GM12891 (cell line): ENCODE measurements at regions not wholly inside any gene's neighbourhood (a gene's known extent, or its start where the extent isn't known, plus 50 kb on each side); places are given as distances from the start of the nearest gene placed in this dataset.

Experiments
- DNase-seq: peaks from one replicate; pipeline ENCODE4 v3.0.0; 2011; ENCODE audit warnings: low spot score; ENCODE audit not compliant: insufficient read length
- FAIRE-seq: peaks from 2 replicates; lab custom pipeline; 2011; peaks lifted over from hg19 to GRCh38; lab: Jason Lieb, UNC
- PAX5 ChIP-seq: IDR thresholded peaks from 2 replicates; pipeline ENCODE4 v1.6.1; 2011; ENCODE audit warnings: low read length, moderate library complexity, mild to moderate bottlenecking; ENCODE audit not compliant: insufficient read depth, severe bottlenecking
- POLR2A ChIP-seq: IDR thresholded peaks from 2 replicates; pipeline ENCODE4 v1.6.1; 2011; ENCODE audit warnings: low read depth, low read length, control low read depth
- POLR2AphosphoS5 ChIP-seq: IDR thresholded peaks from 2 replicates; pipeline ENCODE4 v1.6.1; 2011; ENCODE audit warnings: low read depth, low read length, control low read depth
- POU2F2 ChIP-seq: IDR thresholded peaks from 2 replicates; pipeline ENCODE4 v1.6.1; 2011; ENCODE audit warnings: low read depth, mild to moderate bottlenecking, control low read depth, low read length, moderate library complexity
- SPI1 ChIP-seq: IDR thresholded peaks from 2 replicates; pipeline ENCODE4 v1.6.1; 2011; ENCODE audit warnings: low read depth, low read length, control low read depth
- TAF1 ChIP-seq: IDR thresholded peaks from 2 replicates; pipeline ENCODE4 v1.6.1; 2011; ENCODE audit warnings: low read depth, low read length, control low read depth

- DNase-seq: no peak
- no peak for FAIRE-seq
- TF ChIP-seq SPI1 (no peak), TAF1 (no peak), POLR2AphosphoS5 (no peak), POU2F2 (no peak), POLR2A (no peak), PAX5 (no peak)
Observed at GRCh38 chr2:147231081-147231480, 613.7 kb upstream of the ACVR2A start.

GRCh38 chr2:147227313-147227712 lies 617.5 kb upstream of the ACVR2A start:
- DNase-seq (no peak), FAIRE-seq (no peak)
- TF ChIP-seq SPI1 (peak; percentile 78), POLR2A (no peak), TAF1 (no peak)

- FAIRE-seq (no peak), DNase-seq (no peak)
- no peak for TF ChIP-seq POU2F2
- no peak for TF ChIP-seq TAF1
- TF ChIP-seq PAX5: no peak
- TF ChIP-seq SPI1: no peak
- TF ChIP-seq POLR2AphosphoS5: no peak
- TF ChIP-seq POLR2A: no peak
Observed at GRCh38 chr2:147224070-147224469, 620.8 kb upstream of the ACVR2A start.

GRCh38 chr2:147223553-147224060 lies 621.2 kb upstream of the ACVR2A start:
- no peak for TF ChIP-seq SPI1
- TF ChIP-seq POLR2AphosphoS5: no peak
- no peak for TF ChIP-seq PAX5
- TF ChIP-seq POU2F2: no peak
- TF ChIP-seq POLR2A: no peak
- no peak for TF ChIP-seq TAF1
- FAIRE-seq (no peak), DNase-seq (no peak)

- TF ChIP-seq POLR2AphosphoS5: no peak
- no peak for TF ChIP-seq TAF1
- TF ChIP-seq POLR2A: no peak
- TF ChIP-seq POU2F2: no peak
- no peak for TF ChIP-seq PAX5
- TF ChIP-seq SPI1: no peak
- no peak for FAIRE-seq
- DNase-seq: no peak
Observed at GRCh38 chr2:147223119-147223518, 621.7 kb upstream of the ACVR2A start.

- DNase-seq: no peak
- TF ChIP-seq PAX5 (no peak), SPI1 (peak; percentile 77)
- no peak for FAIRE-seq
Observed at GRCh38 chr2:147222506-147222905, 622.3 kb upstream of the ACVR2A start.

- TF ChIP-seq POU2F2 (no peak), SPI1 (no peak), PAX5 (no peak), POLR2A (no peak), POLR2AphosphoS5 (no peak), TAF1 (no peak)
- FAIRE-seq: no peak
- DNase-seq: no peak
Observed at GRCh38 chr2:147214914-147215313, 629.9 kb upstream of the ACVR2A start.

- TF ChIP-seq POLR2A: no peak
- no peak for TF ChIP-seq TAF1
- no peak for TF ChIP-seq POLR2AphosphoS5
- TF ChIP-seq POU2F2: no peak
- TF ChIP-seq PAX5: no peak
- no peak for TF ChIP-seq SPI1
- no peak for FAIRE-seq
Observed at GRCh38 chr2:147211484-147211883, 633.3 kb upstream of the ACVR2A start.

GRCh38 chr2:147204102-147204501 lies 640.7 kb upstream of the ACVR2A start:
- TF ChIP-seq POU2F2: no peak
- no peak for TF ChIP-seq POLR2AphosphoS5
- TF ChIP-seq POLR2A: no peak
- no peak for TF ChIP-seq SPI1
- no peak for TF ChIP-seq PAX5
- no peak for TF ChIP-seq TAF1
- FAIRE-seq (no peak), DNase-seq (no peak)

More at GRCh38 chr2:147211484-147211883, 633.3 kb upstream of the ACVR2A start:
- DNase-seq: no peak

- FAIRE-seq (no peak), DNase-seq (no peak)
- no peak for TF ChIP-seq POLR2AphosphoS5
- TF ChIP-seq SPI1: no peak
- no peak for TF ChIP-seq TAF1
- no peak for TF ChIP-seq PAX5
- TF ChIP-seq POU2F2: no peak
- no peak for TF ChIP-seq POLR2A
Observed at GRCh38 chr2:147198651-147199171, 646.1 kb upstream of the ACVR2A start.
